SK-N-SH treated with all-trans-retinoic acid at 6 μM for 48 hours (cell line): ENCODE measurements at regions not wholly inside any gene's neighbourhood (a gene's known extent, or its start where the extent isn't known, plus 50 kb on each side); places are given as distances from the start of the nearest gene placed in this dataset.

Source experiments
- ATAC-seq: fragments of 200-7000 bp; cut with Tn5 transposase; 3 replicates; pipeline ENCODE4 v1.9.1; 2020; ENCODE audit warnings: mild to moderate bottlenecking, moderate library complexity
- ARNTL ChIP-seq: fragments of 450-650 bp; formaldehyde crosslinking; IDR thresholded peaks from 2 replicates; pipeline ENCODE4 v1.5.0; 2020; ENCODE audit warnings: low read depth, mild to moderate bottlenecking, moderate library complexity, borderline replicate concordance
- BACH2 ChIP-seq: fragments of 250-450 bp; sonication (Bioruptor Pico); IDR thresholded peaks from 2 replicates; pipeline ENCODE4 v1.9.0; 2021; ENCODE audit warnings: mild to moderate bottlenecking, borderline replicate concordance
- CSDC2 ChIP-seq: fragments of 250-450 bp; sonication (Bioruptor Pico); IDR thresholded peaks from 2 replicates; pipeline ENCODE4 v1.5.0; 2020; ENCODE audit warnings: mild to moderate bottlenecking, moderate library complexity
- CSRNP3 ChIP-seq: fragments of 250-450 bp; sonication (Bioruptor Pico); IDR thresholded peaks from 2 replicates; pipeline ENCODE4 v1.5.1; 2021; ENCODE audit warnings: mild to moderate bottlenecking, moderate library complexity
- GLIS3 ChIP-seq: fragments of 250-450 bp; sonication (Bioruptor Pico); IDR thresholded peaks from 2 replicates; pipeline ENCODE4 v1.5.0; 2020; ENCODE audit warnings: mild to moderate bottlenecking, moderate library complexity
- ISL1 ChIP-seq: fragments of 250-450 bp; sonication (Bioruptor Pico); IDR thresholded peaks from 2 replicates; pipeline ENCODE4 v2.1.2; 2022; ENCODE audit warnings: mild to moderate bottlenecking, moderate library complexity
- OSR1 ChIP-seq: fragments of 250-450 bp; sonication (Bioruptor Pico); IDR thresholded peaks from 2 replicates; pipeline ENCODE4 v1.8.0; 2022; ENCODE audit warnings: moderate library complexity, mild to moderate bottlenecking, inconsistent platforms
- PPARA ChIP-seq: fragments of 250-450 bp; sonication (Bioruptor Pico); IDR thresholded peaks from 2 replicates; pipeline ENCODE4 v1.5.0; 2020; ENCODE audit warnings: mild to moderate bottlenecking, borderline replicate concordance
- RARB ChIP-seq: fragments of 250-450 bp; sonication (Bioruptor Pico); IDR thresholded peaks from 2 replicates; pipeline ENCODE4 v1.8.0; 2021; ENCODE audit warnings: mild to moderate bottlenecking, moderate library complexity
- SNAI2 ChIP-seq: fragments of 250-450 bp; sonication (Bioruptor Pico); IDR thresholded peaks from 2 replicates; pipeline ENCODE4 v1.5.0; 2020; ENCODE audit warnings: mild to moderate bottlenecking, moderate library complexity
- TCF4 ChIP-seq: fragments of 250-450 bp; sonication (Bioruptor Pico); IDR thresholded peaks from 2 replicates; pipeline ENCODE4 v1.8.0; 2021; ENCODE audit warnings: mild to moderate bottlenecking, moderate library complexity, borderline replicate concordance
- TOX ChIP-seq: fragments of 250-450 bp; sonication (Bioruptor Pico); IDR thresholded peaks from 2 replicates; pipeline ENCODE4 v1.8.0; 2021; ENCODE audit warnings: mild to moderate bottlenecking, moderate library complexity, borderline replicate concordance
- TSHZ2 ChIP-seq: fragments of 250-450 bp; sonication (Bioruptor Pico); IDR thresholded peaks from 2 replicates; pipeline ENCODE4 v1.5.0; 2020; ENCODE audit warnings: mild to moderate bottlenecking, moderate library complexity
- ZC3H10 ChIP-seq: fragments of 250-450 bp; sonication (Bioruptor Pico); IDR thresholded peaks from 2 replicates; pipeline ENCODE4 v1.5.1; 2021; ENCODE audit warnings: mild to moderate bottlenecking, moderate library complexity
- ZFP3 ChIP-seq: fragments of 250-450 bp; sonication (Bioruptor Pico); IDR thresholded peaks from 2 replicates; pipeline ENCODE4 v1.5.0; 2020; ENCODE audit warnings: mild to moderate bottlenecking, moderate library complexity
- ZFP30 ChIP-seq: fragments of 450-650 bp; formaldehyde crosslinking; IDR thresholded peaks from 2 replicates; pipeline ENCODE4 v1.5.0; 2022; ENCODE audit warnings: mild to moderate bottlenecking, moderate library complexity
- ZNF565 ChIP-seq: fragments of 450-650 bp; formaldehyde crosslinking; conservative IDR thresholded peaks from 2 replicates; pipeline ENCODE4 v1.5.0; 2020; ENCODE audit warnings: low read depth, mild to moderate bottlenecking, moderate library complexity
- ZNF70 ChIP-seq: fragments of 450-650 bp; formaldehyde crosslinking; IDR thresholded peaks from 2 replicates; pipeline ENCODE4 v1.5.0; 2020; ENCODE audit warnings: mild to moderate bottlenecking, moderate library complexity
- TF ChIP-seq, protein P1 (sequence below): fragments of 250-450 bp; sonication (Bioruptor Pico); IDR thresholded peaks from 2 replicates; pipeline ENCODE4 v1.5.1; 2020; ENCODE audit warnings: low read depth, mild to moderate bottlenecking, moderate library complexity
- TF ChIP-seq, protein P2 (sequence below): fragments of 250-450 bp; sonication (Bioruptor Pico); IDR thresholded peaks from 2 replicates; pipeline ENCODE4 v1.8.0; 2020; ENCODE audit warnings: mild to moderate bottlenecking, moderate library complexity, borderline replicate concordance

DNA sequence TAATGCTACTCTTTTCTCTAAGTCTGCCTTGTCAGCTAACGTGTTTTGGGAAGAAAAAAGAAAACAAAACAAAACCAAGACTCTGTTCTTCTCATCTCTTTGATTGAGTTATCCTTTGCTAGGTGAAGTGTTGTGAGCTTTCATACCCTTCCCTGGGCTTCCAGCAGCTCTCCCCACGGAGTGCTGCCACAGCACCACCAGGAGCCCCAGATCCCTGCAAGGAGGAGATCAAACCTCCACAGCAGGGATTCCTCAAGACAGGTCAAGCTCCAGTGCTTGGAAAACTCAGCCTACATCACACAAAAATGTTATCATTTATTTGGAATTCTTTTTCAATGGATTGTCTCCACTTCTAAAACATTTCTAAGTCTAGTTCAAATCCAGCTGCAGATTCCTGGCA lies 1981.9 kb upstream of the TENM3 start (continued):
- no peak for TF ChIP-seq ISL1 (CRISPR knock-in tag)
- TF ChIP-seq ARNTL: no peak
- TF ChIP-seq TCF4: no peak
- TF ChIP-seq ZNF565 (CRISPR knock-in tag): no peak
- no peak for TF ChIP-seq PPARA (CRISPR knock-in tag)
- no peak for TF ChIP-seq ZNF70 (CRISPR knock-in tag)
- no peak for TF ChIP-seq ZC3H10 (CRISPR knock-in tag)
- TF ChIP-seq CSDC2 (CRISPR knock-in tag): no peak
- TF ChIP-seq GLIS3: no peak
- no peak for TF ChIP-seq OSR1 (CRISPR knock-in tag)
- no peak for TF ChIP-seq TOX (CRISPR knock-in tag)
- no peak for TF ChIP-seq SNAI2 (CRISPR knock-in tag)
- no peak for TF ChIP-seq ZFP30 (CRISPR knock-in tag)
- TF ChIP-seq RARB: no peak

GRCh38 chr4:180280076-180280475 lies 1963.1 kb upstream of the TENM3 start:
- ATAC-seq: no peak
- TF ChIP-seq BACH2 (CRISPR knock-in tag): no peak
- TF ChIP-seq ISL1 (CRISPR knock-in tag): no peak
- TF ChIP-seq PPARA (CRISPR knock-in tag): no peak
- TF ChIP-seq TSHZ2 (CRISPR knock-in tag): no peak
- TF ChIP-seq TOX (CRISPR knock-in tag): no peak
- no peak for TF ChIP-seq OSR1 (CRISPR knock-in tag)
- TF ChIP-seq CSRNP3 (CRISPR knock-in tag): no peak
- TF ChIP-seq ZNF565 (CRISPR knock-in tag): no peak
- TF ChIP-seq, all 23 proteins: peak for 0

DNA sequence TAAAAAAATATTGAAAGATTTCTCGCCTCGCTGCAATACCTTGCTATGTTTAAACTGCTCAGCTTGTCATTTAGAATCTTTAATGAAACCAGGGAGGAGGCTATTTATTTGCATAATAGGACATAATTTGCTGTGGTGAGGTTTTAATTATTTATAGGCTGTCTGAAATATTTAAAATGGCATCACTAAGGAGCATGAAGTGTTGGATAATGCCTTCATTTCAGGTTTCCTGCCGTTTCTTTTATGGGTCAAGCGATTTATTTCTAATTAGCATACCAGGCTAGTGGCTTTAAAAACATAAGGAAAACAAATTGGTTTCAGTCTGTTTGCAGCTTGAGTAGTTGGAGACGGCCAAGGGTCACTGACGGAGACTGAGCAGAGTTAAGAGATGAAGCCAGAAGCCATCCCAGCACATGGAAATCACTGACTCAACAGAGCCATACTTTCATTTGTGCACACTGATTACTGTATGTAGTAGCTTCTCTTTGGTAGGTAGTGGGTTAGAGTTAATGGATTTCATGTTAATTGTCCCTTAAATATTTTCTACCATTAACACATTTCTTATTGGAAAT lies 1962.4 kb upstream of the TENM3 start:
- TF ChIP-seq ZFP3: no peak
- TF ChIP-seq ZFP30 (CRISPR knock-in tag): no peak
- TF ChIP-seq TOX (CRISPR knock-in tag): no peak
- ATAC-seq: no peak

DNA sequence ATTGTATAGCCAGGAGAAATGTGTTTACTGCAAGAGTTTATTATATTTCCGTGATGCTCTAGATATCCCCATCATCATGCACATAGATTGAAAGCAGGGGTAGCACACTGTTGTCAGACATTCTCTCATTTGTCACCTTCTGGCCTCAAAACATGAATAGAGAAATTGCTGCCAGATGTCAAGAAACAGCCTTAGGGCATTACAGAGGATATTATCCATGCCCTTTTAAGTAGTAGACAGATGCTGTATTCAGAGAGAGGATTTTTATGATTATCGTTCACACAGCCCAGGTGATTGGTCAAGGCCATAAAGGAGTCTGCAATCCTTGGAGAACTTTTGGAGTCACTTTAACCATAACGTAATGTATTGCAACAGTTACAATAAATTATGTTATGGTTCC lies 1961.5 kb upstream of the TENM3 start:
- TF ChIP-seq, protein P1, sequence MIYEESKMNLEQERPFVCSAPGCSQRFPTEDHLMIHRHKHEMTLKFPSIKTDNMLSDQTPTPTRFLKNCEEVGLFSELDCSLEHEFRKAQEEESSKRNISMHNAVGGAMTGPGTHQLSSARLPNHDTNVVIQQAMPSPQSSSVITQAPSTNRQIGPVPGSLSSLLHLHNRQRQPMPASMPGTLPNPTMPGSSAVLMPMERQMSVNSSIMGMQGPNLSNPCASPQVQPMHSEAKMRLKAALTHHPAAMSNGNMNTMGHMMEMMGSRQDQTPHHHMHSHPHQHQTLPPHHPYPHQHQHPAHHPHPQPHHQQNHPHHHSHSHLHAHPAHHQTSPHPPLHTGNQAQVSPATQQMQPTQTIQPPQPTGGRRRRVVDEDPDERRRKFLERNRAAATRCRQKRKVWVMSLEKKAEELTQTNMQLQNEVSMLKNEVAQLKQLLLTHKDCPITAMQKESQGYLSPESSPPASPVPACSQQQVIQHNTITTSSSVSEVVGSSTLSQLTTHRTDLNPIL: no peak
- TF ChIP-seq RARB (no peak), ARNTL (no peak), ISL1 (CRISPR knock-in tag) (no peak), OSR1 (CRISPR knock-in tag) (no peak), ZNF70 (CRISPR knock-in tag) (no peak), PPARA (CRISPR knock-in tag) (no peak), TOX (CRISPR knock-in tag) (no peak), CSRNP3 (CRISPR knock-in tag) (no peak), ZC3H10 (CRISPR knock-in tag) (no peak), TSHZ2 (CRISPR knock-in tag) (no peak), GLIS3 (no peak), TCF4 (no peak)
- TF ChIP-seq, protein P2, sequence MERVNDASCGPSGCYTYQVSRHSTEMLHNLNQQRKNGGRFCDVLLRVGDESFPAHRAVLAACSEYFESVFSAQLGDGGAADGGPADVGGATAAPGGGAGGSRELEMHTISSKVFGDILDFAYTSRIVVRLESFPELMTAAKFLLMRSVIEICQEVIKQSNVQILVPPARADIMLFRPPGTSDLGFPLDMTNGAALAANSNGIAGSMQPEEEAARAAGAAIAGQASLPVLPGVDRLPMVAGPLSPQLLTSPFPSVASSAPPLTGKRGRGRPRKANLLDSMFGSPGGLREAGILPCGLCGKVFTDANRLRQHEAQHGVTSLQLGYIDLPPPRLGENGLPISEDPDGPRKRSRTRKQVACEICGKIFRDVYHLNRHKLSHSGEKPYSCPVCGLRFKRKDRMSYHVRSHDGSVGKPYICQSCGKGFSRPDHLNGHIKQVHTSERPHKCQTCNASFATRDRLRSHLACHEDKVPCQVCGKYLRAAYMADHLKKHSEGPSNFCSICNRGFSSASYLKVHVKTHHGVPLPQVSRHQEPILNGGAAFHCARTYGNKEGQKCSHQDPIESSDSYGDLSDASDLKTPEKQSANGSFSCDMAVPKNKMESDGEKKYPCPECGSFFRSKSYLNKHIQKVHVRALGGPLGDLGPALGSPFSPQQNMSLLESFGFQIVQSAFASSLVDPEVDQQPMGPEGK: no peak
- TF ChIP-seq, all 23 proteins: peak for 0
- no peak for ATAC-seq
